ENCODE measurements at regions not wholly inside any gene's neighbourhood (a gene's known extent, or its start where the extent isn't known, plus 50 kb on each side); places are given as distances from the start of the nearest gene placed in this dataset.

DNA sequence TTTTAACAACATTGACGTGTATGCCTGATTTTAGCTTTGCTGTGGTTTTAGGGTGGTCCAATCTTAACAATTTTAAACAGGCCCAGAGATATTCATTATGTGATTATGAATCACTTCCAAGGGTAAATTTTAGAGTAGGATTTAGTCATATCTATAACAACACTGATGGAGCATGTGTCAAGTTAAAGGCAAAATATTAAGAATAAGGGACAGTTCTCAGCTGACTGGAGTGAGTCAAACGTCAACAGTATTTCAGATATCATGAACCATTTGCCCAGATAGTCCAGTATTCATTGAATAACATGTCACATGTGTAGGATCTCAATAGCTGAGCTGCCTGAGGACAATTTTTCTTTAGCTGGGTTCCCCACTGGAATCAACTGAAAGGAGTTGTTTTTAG lies 61.3 kb upstream of the VCX2 start:
- Histone ChIP-seq H2BK120ac (ENCODE audit: insufficient read depth, low read length, poor library complexity) (no peak overlapping the region), H3K14ac (ENCODE audit: low read length) (no peak overlapping the region), H3K4ac (ENCODE audit: low read depth, low read length) (no peak overlapping the region), H3K18ac (ENCODE audit: low read length) (no peak overlapping the region), H3K27ac (ENCODE audit: low read depth, low read length) (no peak overlapping the region), H3K4me2 (ENCODE audit: low read length) (no peak overlapping the region), H3K9ac (ENCODE audit: low read length) (no peak overlapping the region), H2AFZ (ENCODE audit: insufficient read depth, low read length, poor library complexity) (no peak overlapping the region), H3K79me1 (ENCODE audit: low read length) (no peaks in the 10 kb centered on the region), H3K23ac (ENCODE audit: low read length) (no peak overlapping the region), H3K27me3 (ENCODE audit: insufficient read depth, low read length) (no peaks in the 10 kb centered on the region), H3K36me3 (ENCODE audit: control insufficient read depth in 1 of 2, insufficient read depth in 2 of 2, low read length in 2 of 2) (no peaks in the 10 kb centered on the region), H2BK5ac (ENCODE audit: low read depth, low read length, poor library complexity) (no peak overlapping the region), H4K8ac (ENCODE audit: low read depth, low read length) (no peak overlapping the region), H2BK12ac (ENCODE audit: low read length) (no peak overlapping the region), H3K9me3 (ENCODE audit: insufficient read depth, low read depth, low read length) (no peaks in the 10 kb centered on the region), H4K91ac (ENCODE audit: low read depth, low read length) (no peak overlapping the region), H4K12ac (ENCODE audit: low read depth, low read length) (no peak overlapping the region), H3K4me1 (ENCODE audit: control insufficient read depth in 1 of 2, insufficient read depth in 2 of 2, low read length in 2 of 2) (no peaks in the 10 kb centered on the region), H2AK5ac (ENCODE audit: low read length) (no peak overlapping the region), H3K79me2 (ENCODE audit: control insufficient read depth, insufficient read depth, low read length, poor library complexity) (no peaks in the 10 kb centered on the region), H3K4me3 (ENCODE audit: low read depth, low read length) (no peak overlapping the region)
- WGBS (ENCODE audit: extremely low coverage, insufficient coverage, insufficient read length): no CpG with 5 or more reads among the region's 2 CpGs
- no peak for DNase-seq

DNA sequence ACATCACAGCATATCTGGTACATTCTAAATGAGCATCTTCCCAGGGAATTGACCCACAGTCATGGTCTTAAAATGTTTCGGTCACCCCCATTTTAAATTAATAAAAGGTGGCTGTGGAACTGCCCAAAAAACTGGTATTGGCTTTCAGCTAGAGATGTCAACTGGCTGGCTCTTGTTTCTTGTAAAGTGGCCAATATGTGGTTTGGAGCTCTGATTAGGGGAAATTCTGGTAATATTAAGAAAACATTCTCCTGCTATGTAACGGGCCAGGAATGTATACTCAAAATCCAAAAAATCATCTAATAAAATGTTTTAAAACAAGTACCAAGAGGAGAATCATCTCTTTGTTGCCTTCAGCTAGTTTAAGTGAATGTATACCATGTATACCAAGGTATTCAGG lies 62.0 kb upstream of the VCX2 start:
- H3K4me1 ChIP-seq (ENCODE audit: control insufficient read depth in 1 of 2, insufficient read depth in 2 of 2, low read length in 2 of 2): no peaks in the 10 kb centered on the region
- H2AFZ ChIP-seq (ENCODE audit: insufficient read depth, low read length, poor library complexity): no peak overlapping the region
- no peak overlapping the region for H3K14ac ChIP-seq (ENCODE audit: low read length)
- no peak overlapping the region for H3K4me3 ChIP-seq (ENCODE audit: low read depth, low read length)
- no peak overlapping the region for H2BK12ac ChIP-seq (ENCODE audit: low read length)
- no peak overlapping the region for H2BK120ac ChIP-seq (ENCODE audit: insufficient read depth, low read length, poor library complexity)
- H4K91ac ChIP-seq (ENCODE audit: low read depth, low read length): no peak overlapping the region
- no peak overlapping the region for H3K9ac ChIP-seq (ENCODE audit: low read length)
- no peaks in the 10 kb centered on the region for H3K36me3 ChIP-seq (ENCODE audit: control insufficient read depth in 1 of 2, insufficient read depth in 2 of 2, low read length in 2 of 2)
- WGBS (ENCODE audit: extremely low coverage, insufficient coverage, insufficient read length): no CpG with 5 or more reads among the region's 2 CpGs
- no peak overlapping the region for H3K27ac ChIP-seq (ENCODE audit: low read depth, low read length)
- H3K18ac ChIP-seq (ENCODE audit: low read length): no peak overlapping the region
- no peak overlapping the region for H2AK5ac ChIP-seq (ENCODE audit: low read length)
- no peak overlapping the region for H3K23ac ChIP-seq (ENCODE audit: low read length)
- no peaks in the 10 kb centered on the region for H3K79me1 ChIP-seq (ENCODE audit: low read length)
- no peaks in the 10 kb centered on the region for H3K9me3 ChIP-seq (ENCODE audit: insufficient read depth, low read depth, low read length)
- H4K8ac ChIP-seq (ENCODE audit: low read depth, low read length): no peak overlapping the region
- H3K4ac ChIP-seq (ENCODE audit: low read depth, low read length): no peak overlapping the region
- no peak for DNase-seq
- H3K27me3 ChIP-seq (ENCODE audit: insufficient read depth, low read length): no peaks in the 10 kb centered on the region
- no peak overlapping the region for H2BK5ac ChIP-seq (ENCODE audit: low read depth, low read length, poor library complexity)
- H4K12ac ChIP-seq (ENCODE audit: low read depth, low read length): no peak overlapping the region
- H3K79me2 ChIP-seq (ENCODE audit: control insufficient read depth, insufficient read depth, low read length, poor library complexity): no peaks in the 10 kb centered on the region
- no peak overlapping the region for H3K4me2 ChIP-seq (ENCODE audit: low read length)

DNA sequence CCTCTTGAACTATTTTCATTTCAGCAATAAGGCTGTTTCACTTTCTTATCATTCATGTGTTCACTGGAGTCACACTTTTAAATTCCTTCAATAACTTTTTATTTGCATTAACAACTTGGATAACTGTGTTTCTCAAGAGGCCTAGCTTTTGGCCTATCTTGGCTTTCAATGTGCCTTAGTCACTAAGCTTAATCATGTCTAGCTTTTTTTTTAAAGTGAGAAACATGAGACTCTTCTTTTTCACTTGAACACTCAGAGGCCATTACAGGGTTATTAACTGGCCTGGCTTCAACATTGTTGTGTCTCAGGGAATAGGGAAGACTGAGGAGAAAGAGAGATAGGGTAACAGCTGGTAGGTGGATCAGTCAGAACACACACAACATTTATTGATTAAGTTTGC lies 64.0 kb upstream of the VCX2 start:
- H4K8ac ChIP-seq (ENCODE audit: low read depth, low read length): no peak overlapping the region
- no peaks in the 10 kb centered on the region for H3K27me3 ChIP-seq (ENCODE audit: insufficient read depth, low read length)
- no peaks in the 10 kb centered on the region for H3K79me1 ChIP-seq (ENCODE audit: low read length)
- H3K4ac ChIP-seq (ENCODE audit: low read depth, low read length): no peak overlapping the region
- H2AFZ ChIP-seq (ENCODE audit: insufficient read depth, low read length, poor library complexity): no peak overlapping the region
- H3K14ac ChIP-seq (ENCODE audit: low read length): no peak overlapping the region
- no peak overlapping the region for H3K27ac ChIP-seq (ENCODE audit: low read depth, low read length)
- H3K18ac ChIP-seq (ENCODE audit: low read length): no peak overlapping the region
- no peak overlapping the region for H2BK120ac ChIP-seq (ENCODE audit: insufficient read depth, low read length, poor library complexity)
- H3K4me1 ChIP-seq (ENCODE audit: control insufficient read depth in 1 of 2, insufficient read depth in 2 of 2, low read length in 2 of 2): no peaks in the 10 kb centered on the region
- H4K12ac ChIP-seq (ENCODE audit: low read depth, low read length): no peak overlapping the region
- no peak overlapping the region for H2BK5ac ChIP-seq (ENCODE audit: low read depth, low read length, poor library complexity)
- no peaks in the 10 kb centered on the region for H3K9me3 ChIP-seq (ENCODE audit: insufficient read depth, low read depth, low read length)
- no peak overlapping the region for H3K23ac ChIP-seq (ENCODE audit: low read length)
- no peaks in the 10 kb centered on the region for H3K36me3 ChIP-seq (ENCODE audit: control insufficient read depth in 1 of 2, insufficient read depth in 2 of 2, low read length in 2 of 2)
- H3K9ac ChIP-seq (ENCODE audit: low read length): no peak overlapping the region
- H3K4me2 ChIP-seq (ENCODE audit: low read length): no peak overlapping the region
- H3K4me3 ChIP-seq (ENCODE audit: low read depth, low read length): no peak overlapping the region
- H2BK12ac ChIP-seq (ENCODE audit: low read length): no peak overlapping the region
- DNase-seq: no peak
- H3K79me2 ChIP-seq (ENCODE audit: control insufficient read depth, insufficient read depth, low read length, poor library complexity): no peaks in the 10 kb centered on the region
- no peak overlapping the region for H4K91ac ChIP-seq (ENCODE audit: low read depth, low read length)
- H2AK5ac ChIP-seq (ENCODE audit: low read length): no peak overlapping the region

DNA sequence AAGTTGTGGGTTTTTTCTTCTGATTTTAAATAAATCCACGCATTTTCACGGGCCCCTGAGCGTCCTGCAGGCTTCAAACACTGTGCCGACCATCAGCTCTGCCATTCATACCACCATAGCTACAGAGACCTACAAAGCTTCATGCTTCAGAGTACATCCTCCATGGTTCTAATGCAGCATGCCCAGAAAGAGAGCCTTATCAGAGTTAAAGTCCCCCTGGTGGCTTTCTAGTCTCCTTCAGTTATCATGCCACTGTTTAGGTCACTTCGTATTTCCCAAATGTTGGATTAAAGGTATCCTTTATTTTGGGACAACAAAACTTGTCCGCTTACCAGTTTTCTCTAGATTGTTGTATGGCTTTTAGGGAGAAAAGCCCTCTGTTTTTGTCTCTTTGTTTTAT lies 66.7 kb upstream of the VCX2 start:
- H3K4me1 ChIP-seq (ENCODE audit: control insufficient read depth in 1 of 2, insufficient read depth in 2 of 2, low read length in 2 of 2): no peaks in the 10 kb centered on the region
- H2AK5ac ChIP-seq (ENCODE audit: low read length): no peak overlapping the region
- no CpG with 5 or more reads among the region's 6 CpGs for WGBS (ENCODE audit: extremely low coverage, insufficient coverage, insufficient read length)
- no peak overlapping the region for H2BK12ac ChIP-seq (ENCODE audit: low read length)
- H3K23ac ChIP-seq (ENCODE audit: low read length): no peak overlapping the region
- H2AFZ ChIP-seq (ENCODE audit: insufficient read depth, low read length, poor library complexity): no peak overlapping the region
- no peaks in the 10 kb centered on the region for H3K9me3 ChIP-seq (ENCODE audit: insufficient read depth, low read depth, low read length)
- no peak overlapping the region for H3K4ac ChIP-seq (ENCODE audit: low read depth, low read length)
- no peak overlapping the region for H3K18ac ChIP-seq (ENCODE audit: low read length)
- no peak overlapping the region for H3K27ac ChIP-seq (ENCODE audit: low read depth, low read length)
- H4K12ac ChIP-seq (ENCODE audit: low read depth, low read length): no peak overlapping the region
- peak in 1 of 2 donors; percentile 18 for DNase-seq
- H4K91ac ChIP-seq (ENCODE audit: low read depth, low read length): no peak overlapping the region
- H3K14ac ChIP-seq (ENCODE audit: low read length): no peak overlapping the region
- no peak overlapping the region for H3K9ac ChIP-seq (ENCODE audit: low read length)
- H2BK5ac ChIP-seq (ENCODE audit: low read depth, low read length, poor library complexity): no peak overlapping the region
- no peak overlapping the region for H4K8ac ChIP-seq (ENCODE audit: low read depth, low read length)
- H2BK120ac ChIP-seq (ENCODE audit: insufficient read depth, low read length, poor library complexity): no peak overlapping the region
- no peaks in the 10 kb centered on the region for H3K27me3 ChIP-seq (ENCODE audit: insufficient read depth, low read length)
- H3K79me1 ChIP-seq (ENCODE audit: low read length): no peaks in the 10 kb centered on the region
- H3K4me2 ChIP-seq (ENCODE audit: low read length): no peak overlapping the region
- no peaks in the 10 kb centered on the region for H3K79me2 ChIP-seq (ENCODE audit: control insufficient read depth, insufficient read depth, low read length, poor library complexity)
- H3K36me3 ChIP-seq (ENCODE audit: control insufficient read depth in 1 of 2, insufficient read depth in 2 of 2, low read length in 2 of 2): no peaks in the 10 kb centered on the region
- H3K4me3 ChIP-seq (ENCODE audit: low read depth, low read length): no peak overlapping the region
